ENCODE measurements at regions not wholly inside any gene's neighbourhood (a gene's known extent, or its start where the extent isn't known, plus 50 kb on each side); places are given as distances from the start of the nearest gene placed in this dataset.

- DNase-seq, result no peak
Observed at GRCh38 chr18:44013871-44014270, 666.8 kb upstream of the SETBP1 start.

- no peak for DNase-seq
Observed at GRCh38 chr18:44025421-44025820, 655.3 kb upstream of the SETBP1 start.

- no peak for DNase-seq
Observed at GRCh38 chr18:44028109-44028508, 652.6 kb upstream of the SETBP1 start.

- no peak for DNase-seq
Observed at GRCh38 chr18:44031063-44031462, 649.6 kb upstream of the SETBP1 start.

GRCh38 chr18:44033144-44033701 lies 647.5 kb upstream of the SETBP1 start:
- DNase-seq, result no peak

- no peak for DNase-seq
Observed at GRCh38 chr18:44035554-44035953, 645.1 kb upstream of the SETBP1 start.

GRCh38 chr18:44036501-44036900 lies 644.2 kb upstream of the SETBP1 start:
- DNase-seq, result peak; percentile 14

GRCh38 chr18:44039216-44039615 lies 641.5 kb upstream of the SETBP1 start:
- DNase-seq, result no peak

GRCh38 chr18:44039826-44040225 lies 640.9 kb upstream of the SETBP1 start:
- DNase-seq, result no peak

- no peak for DNase-seq
Observed at GRCh38 chr18:44041553-44041952, 639.1 kb upstream of the SETBP1 start.

- DNase-seq, result no peak
Observed at GRCh38 chr18:44041961-44042360, 638.7 kb upstream of the SETBP1 start.

GRCh38 chr18:44046376-44046975 lies 634.2 kb upstream of the SETBP1 start:
- DNase-seq, result no peak

GRCh38 chr18:44047585-44047984 lies 633.1 kb upstream of the SETBP1 start:
- no peak for DNase-seq

- DNase-seq, result no peak
Observed at GRCh38 chr18:44048435-44048834, 632.3 kb upstream of the SETBP1 start.

- DNase-seq, result no peak
Observed at GRCh38 chr18:44048846-44049245, 631.8 kb upstream of the SETBP1 start.

- DNase-seq, result peak; percentile 17
Observed at GRCh38 chr18:44051026-44051425, 629.7 kb upstream of the SETBP1 start.

- DNase-seq, result no peak
Observed at GRCh38 chr18:44054514-44054913, 626.2 kb upstream of the SETBP1 start.

- no peak for DNase-seq
Observed at GRCh38 chr18:44060197-44060596, 620.5 kb upstream of the SETBP1 start.

- no peak for DNase-seq
Observed at GRCh38 chr18:44061438-44061837, 619.2 kb upstream of the SETBP1 start.

- no peak for DNase-seq
Observed at GRCh38 chr18:44062345-44062744, 618.3 kb upstream of the SETBP1 start.

- no peak for DNase-seq
Observed at GRCh38 chr18:44065206-44065605, 615.5 kb upstream of the SETBP1 start.

- no peak for DNase-seq
Observed at GRCh38 chr18:44066541-44066940, 614.1 kb upstream of the SETBP1 start.

GRCh38 chr18:44067186-44067585 lies 613.5 kb upstream of the SETBP1 start:
- no peak for DNase-seq

GRCh38 chr18:44075038-44075437 lies 605.6 kb upstream of the SETBP1 start:
- DNase-seq, result no peak

- no peak for DNase-seq
Observed at GRCh38 chr18:44079606-44080005, 601.1 kb upstream of the SETBP1 start.

Data from NCI-H146 (cell line).